NT2/D1 (cell line): ENCODE measurements at regions not wholly inside any gene's neighbourhood (a gene's known extent, or its start where the extent isn't known, plus 50 kb on each side); places are given as distances from the start of the nearest gene placed in this dataset.

Experiments used
- DNase-seq: peaks from one replicate; pipeline ENCODE4 v3.0.0-alpha.2; 2011; ENCODE audit warnings: low read depth, low spot score
- H3K27me3 ChIP-seq: 2 replicates; pipeline ENCODE4 v1.6.0; 2011; ENCODE audit warnings: mild to moderate bottlenecking; ENCODE audit not compliant: insufficient read length, insufficient read depth
- H3K36me3 ChIP-seq: 2 replicates; pipeline ENCODE4 v1.6.1; 2011; ENCODE audit warnings: mild to moderate bottlenecking, low read length, mixed read lengths; ENCODE audit not compliant: insufficient read depth, insufficient read length
- H3K4me1 ChIP-seq: 2 replicates; pipeline ENCODE4 v1.5.1; 2011; ENCODE audit not compliant: insufficient read depth, insufficient read length
- H3K4me3 ChIP-seq: 2 replicates; pipeline ENCODE4 v1.5.1; 2011; ENCODE audit warnings: low read depth; ENCODE audit not compliant: insufficient read length
- H3K9ac ChIP-seq: 2 replicates; pipeline ENCODE4 v1.6.0; 2011; ENCODE audit warnings: low read depth; ENCODE audit not compliant: insufficient read length
- H3K9me3 ChIP-seq: 2 replicates; pipeline ENCODE4 v1.5.1; 2011; ENCODE audit warnings: mild to moderate bottlenecking, low read length; ENCODE audit not compliant: insufficient read depth
- SUZ12 ChIP-seq: IDR thresholded peaks from 2 replicates; pipeline ENCODE4 v1.6.1; 2011; ENCODE audit not compliant: insufficient read length, insufficient read depth; ENCODE audit errors: extremely low read depth
- YY1 ChIP-seq: IDR thresholded peaks from 2 replicates; pipeline ENCODE4 v1.6.1; 2011; ENCODE audit not compliant: insufficient read length, insufficient read depth
- ZNF274 ChIP-seq: IDR thresholded peaks from 2 replicates; pipeline ENCODE4 v1.6.1; 2011; ENCODE audit warnings: mild to moderate bottlenecking, low read depth, low read length

GRCh38 chr20:52804497-52805295 lies 167.5 kb upstream of the TSHZ2 start:
- Histone ChIP-seq H3K36me3 (no peaks in the 10 kb centered on the region), H3K27me3 (no peaks in the 10 kb centered on the region), H3K4me3 (no peak overlapping the region), H3K4me1 (no peaks in the 10 kb centered on the region), H3K9ac (no peak overlapping the region), H3K9me3 (no peaks in the 10 kb centered on the region)
- TF ChIP-seq SUZ12 (no peak), ZNF274 (no peak), YY1 (no peak)
- DNase-seq, result no peak

- DNase-seq, result no peak
- no peak for TF ChIP-seq SUZ12
- no peak for TF ChIP-seq YY1
- TF ChIP-seq ZNF274, result no peak
- H3K27me3 ChIP-seq, result no peaks in the 10 kb centered on the region
Measured at GRCh38 chr20:52801628-52802006, 170.5 kb upstream of the TSHZ2 start.

GRCh38 chr20:52800734-52801627 lies 171.2 kb upstream of the TSHZ2 start:
- no peaks in the 10 kb centered on the region for H3K36me3 ChIP-seq
- H3K4me3 ChIP-seq, result no peak overlapping the region
- H3K9ac ChIP-seq, result no peak overlapping the region
- DNase-seq, result no peak
- TF ChIP-seq SUZ12 (no peak), ZNF274 (no peak), YY1 (no peak)
- H3K9me3 ChIP-seq, result no peaks in the 10 kb centered on the region
- no peaks in the 10 kb centered on the region for H3K4me1 ChIP-seq
- no peaks in the 10 kb centered on the region for H3K27me3 ChIP-seq

More at GRCh38 chr20:52801628-52802006, 170.5 kb upstream of the TSHZ2 start:
- Histone ChIP-seq H3K9ac (no peak overlapping the region), H3K4me3 (no peak overlapping the region), H3K36me3 (no peaks in the 10 kb centered on the region), H3K9me3 (no peaks in the 10 kb centered on the region), H3K4me1 (no peaks in the 10 kb centered on the region)

GRCh38 chr20:52799130-52799529 lies 173.0 kb upstream of the TSHZ2 start:
- Histone ChIP-seq H3K9me3 (no peaks in the 10 kb centered on the region), H3K27me3 (no peaks in the 10 kb centered on the region), H3K4me1 (no peaks in the 10 kb centered on the region), H3K4me3 (no peak overlapping the region), H3K9ac (no peak overlapping the region), H3K36me3 (no peaks in the 10 kb centered on the region)
- no peak for DNase-seq
- TF ChIP-seq ZNF274, result no peak
- no peak for TF ChIP-seq SUZ12
- TF ChIP-seq YY1, result no peak

GRCh38 chr20:52798124-52798523 lies 174.0 kb upstream of the TSHZ2 start:
- Histone ChIP-seq H3K36me3 (no peaks in the 10 kb centered on the region), H3K4me1 (no peaks in the 10 kb centered on the region), H3K9me3 (no peaks in the 10 kb centered on the region), H3K27me3 (no peaks in the 10 kb centered on the region), H3K4me3 (no peak overlapping the region), H3K9ac (no peak overlapping the region)
- no peak for DNase-seq
- no peak for TF ChIP-seq YY1
- TF ChIP-seq ZNF274, result no peak
- TF ChIP-seq SUZ12, result no peak

GRCh38 chr20:52794853-52795252 lies 177.3 kb upstream of the TSHZ2 start:
- Histone ChIP-seq H3K4me1 (no peaks in the 10 kb centered on the region), H3K9ac (no peak overlapping the region), H3K36me3 (no peaks in the 10 kb centered on the region), H3K4me3 (no peak overlapping the region), H3K9me3 (no peaks in the 10 kb centered on the region), H3K27me3 (no peaks in the 10 kb centered on the region)
- TF ChIP-seq ZNF274 (no peak), SUZ12 (no peak), YY1 (no peak)
- DNase-seq, result no peak
